ENCODE measurements at regions not wholly inside any gene's neighbourhood (a gene's known extent, or its start where the extent isn't known, plus 50 kb on each side); places are given as distances from the start of the nearest gene placed in this dataset.

GRCh38 chr18:64240316-64240715, 91.4 kb upstream of the LINC00305 start:
- DNase-seq, result no peak
- intact Hi-C loops (cut with micrococcal nuclease), result no loop called here
- POLR2A ChIA-PET (ENCODE audit: partially characterized antibody), result no interaction called here
- Mint-ChIP-seq H3K36me3 (no peaks in the 10 kb centered on the region), H3K27ac (no peak overlapping the region), H3K4me1 (no peaks in the 10 kb centered on the region), H3K27me3 (no peaks in the 10 kb centered on the region), H3K4me3 (no peak overlapping the region), H3K9me3 (peaks cover 0 to 4% (median 0%) of the 10 kb centered on the region in 8 donors)
- CTCF ChIA-PET (ENCODE audit: partially characterized antibody), result no interaction called here
- H3K9me3 ChIP-seq (ENCODE audit: control insufficient read depth in 1 of 2, low read length in 2 of 2), result no peaks in the 10 kb centered on the region
- no peaks in the 10 kb centered on the region for H3K4me1 ChIP-seq (ENCODE audit: insufficient read depth, low read length)
- H3K27ac ChIP-seq (ENCODE audit: low read depth, low read length), result no peak overlapping the region
- no peak overlapping the region for H3K4me3 ChIP-seq (ENCODE audit: low read length in 2 of 2)
- H3K36me3 ChIP-seq (ENCODE audit: insufficient read depth, low read length), result no peaks in the 10 kb centered on the region
- no peaks in the 10 kb centered on the region for H3K27me3 ChIP-seq (ENCODE audit: insufficient read depth, low read length)

GRCh38 chr18:64238076-64238475, 89.2 kb upstream of the LINC00305 start:
- Mint-ChIP-seq H3K4me3 (no peak overlapping the region), H3K4me1 (no peaks in the 10 kb centered on the region), H3K36me3 (no peaks in the 10 kb centered on the region), H3K27me3 (no peaks in the 10 kb centered on the region), H3K9me3 (peaks cover 0 to 2% (median 0%) of the 10 kb centered on the region in 8 donors), H3K27ac (no peak overlapping the region)
- Histone ChIP-seq H3K4me1 (ENCODE audit: insufficient read depth, low read length) (no peaks in the 10 kb centered on the region), H3K36me3 (ENCODE audit: insufficient read depth, low read length) (no peaks in the 10 kb centered on the region), H3K27ac (ENCODE audit: low read depth, low read length) (no peak overlapping the region), H3K4me3 (ENCODE audit: low read length in 2 of 2) (no peak overlapping the region), H3K27me3 (ENCODE audit: insufficient read depth, low read length) (no peaks in the 10 kb centered on the region), H3K9me3 (ENCODE audit: control insufficient read depth in 1 of 2, low read length in 2 of 2) (no peaks in the 10 kb centered on the region)
- ChIA-PET CTCF (ENCODE audit: partially characterized antibody) (no interaction called here), POLR2A (ENCODE audit: partially characterized antibody) (no interaction called here)
- no peak for DNase-seq
- intact Hi-C loops (cut with micrococcal nuclease), result no loop called here

DNA sequence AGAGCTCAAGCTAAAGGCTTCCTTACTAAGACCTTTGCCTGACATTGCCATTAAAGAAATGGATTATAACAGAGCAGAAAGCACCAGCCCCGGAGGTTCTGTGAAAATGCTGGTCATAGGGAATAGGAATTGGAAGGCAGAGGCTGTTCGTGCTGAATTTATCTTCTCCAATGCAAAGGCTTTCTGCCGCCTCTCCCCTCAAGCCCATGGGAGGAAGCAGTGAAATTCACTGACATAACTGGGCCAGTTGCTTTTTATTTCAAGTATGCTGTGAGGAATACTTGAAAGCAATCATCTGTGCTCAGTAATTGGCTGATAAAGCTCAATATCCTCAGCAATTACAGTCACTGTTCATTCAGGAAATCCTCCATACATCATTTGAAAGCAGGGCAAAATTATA, 85.4 kb upstream of the LINC00305 start:
- Mint-ChIP-seq H3K27ac (no peak overlapping the region), H3K4me1 (no peaks in the 10 kb centered on the region), H3K36me3 (no peaks in the 10 kb centered on the region), H3K4me3 (no peak overlapping the region), H3K9me3 (peaks cover 0 to 10% (median 3%) of the 10 kb centered on the region in 8 donors), H3K27me3 (no peaks in the 10 kb centered on the region)
- ChIA-PET CTCF (ENCODE audit: partially characterized antibody) (no interaction called here), POLR2A (ENCODE audit: partially characterized antibody) (no interaction called here)
- no peak for DNase-seq
- H3K4me1 ChIP-seq (ENCODE audit: insufficient read depth, low read length), result no peaks in the 10 kb centered on the region
- H3K27ac ChIP-seq (ENCODE audit: low read depth, low read length), result no peak overlapping the region
- H3K9me3 ChIP-seq (ENCODE audit: control insufficient read depth in 1 of 2, low read length in 2 of 2), result no peaks in the 10 kb centered on the region
- intact Hi-C loops (cut with micrococcal nuclease), result no loop called here
- no peak overlapping the region for H3K4me3 ChIP-seq (ENCODE audit: low read length in 2 of 2)
- H3K27me3 ChIP-seq (ENCODE audit: insufficient read depth, low read length), result no peaks in the 10 kb centered on the region
- no peaks in the 10 kb centered on the region for H3K36me3 ChIP-seq (ENCODE audit: insufficient read depth, low read length)

GRCh38 chr18:64233851-64234250, 85.0 kb upstream of the LINC00305 start:
- H3K36me3 Mint-ChIP-seq, result no peaks in the 10 kb centered on the region
- DNase-seq, result no peak
- H3K36me3 ChIP-seq (ENCODE audit: insufficient read depth, low read length), result no peaks in the 10 kb centered on the region
- no peaks in the 10 kb centered on the region for H3K27me3 ChIP-seq (ENCODE audit: insufficient read depth, low read length)
- H3K27ac Mint-ChIP-seq, result no peak overlapping the region
- no peaks in the 10 kb centered on the region for H3K4me1 Mint-ChIP-seq
- H3K27ac ChIP-seq (ENCODE audit: low read depth, low read length), result no peak overlapping the region
- no peak overlapping the region for H3K4me3 ChIP-seq (ENCODE audit: low read length in 2 of 2)
- ChIA-PET CTCF (ENCODE audit: partially characterized antibody) (no interaction called here), POLR2A (ENCODE audit: partially characterized antibody) (no interaction called here)
- no peak overlapping the region for H3K4me3 Mint-ChIP-seq
- no peaks in the 10 kb centered on the region for H3K27me3 Mint-ChIP-seq
- no peaks in the 10 kb centered on the region for H3K4me1 ChIP-seq (ENCODE audit: insufficient read depth, low read length)
- H3K9me3 Mint-ChIP-seq, result peaks cover 0 to 10% (median 3%) of the 10 kb centered on the region in 8 donors
- intact Hi-C loops (cut with micrococcal nuclease), result no loop called here
- no peaks in the 10 kb centered on the region for H3K9me3 ChIP-seq (ENCODE audit: control insufficient read depth in 1 of 2, low read length in 2 of 2)

- H3K27ac ChIP-seq (ENCODE audit: low read depth, low read length), result no peak overlapping the region
- H3K9me3 ChIP-seq (ENCODE audit: control insufficient read depth in 1 of 2, low read length in 2 of 2), result no peaks in the 10 kb centered on the region
- intact Hi-C loops (cut with micrococcal nuclease), result no loop called here
- H3K27ac Mint-ChIP-seq, result no peak overlapping the region
- H3K27me3 Mint-ChIP-seq, result no peaks in the 10 kb centered on the region
- H3K36me3 Mint-ChIP-seq, result no peaks in the 10 kb centered on the region
- no peaks in the 10 kb centered on the region for H3K27me3 ChIP-seq (ENCODE audit: insufficient read depth, low read length)
- no peaks in the 10 kb centered on the region for H3K4me1 ChIP-seq (ENCODE audit: insufficient read depth, low read length)
- H3K36me3 ChIP-seq (ENCODE audit: insufficient read depth, low read length), result no peaks in the 10 kb centered on the region
- H3K4me3 ChIP-seq (ENCODE audit: low read length in 2 of 2), result no peak overlapping the region
- ChIA-PET CTCF (ENCODE audit: partially characterized antibody) (no interaction called here), POLR2A (ENCODE audit: partially characterized antibody) (no interaction called here)
- no peak for DNase-seq
- H3K4me1 Mint-ChIP-seq, result no peaks in the 10 kb centered on the region
- no peak overlapping the region for H3K4me3 Mint-ChIP-seq
- peaks cover 0 to 2% (median 0%) of the 10 kb centered on the region in 8 donors for H3K9me3 Mint-ChIP-seq
Observed at GRCh38 chr18:64220941-64221340, 72.1 kb upstream of the LINC00305 start.

- Mint-ChIP-seq H3K4me3 (no peak overlapping the region), H3K36me3 (no peaks in the 10 kb centered on the region), H3K27me3 (peaks cover 0 to 1% of the 10 kb centered on the region in 2 donors), H3K9me3 (peaks cover 0 to 3% (median 2%) of the 10 kb centered on the region in 8 donors), H3K27ac (no peak overlapping the region), H3K4me1 (no peaks in the 10 kb centered on the region)
- Histone ChIP-seq H3K27ac (ENCODE audit: low read depth, low read length) (no peak overlapping the region), H3K9me3 (ENCODE audit: control insufficient read depth in 1 of 2, low read length in 2 of 2) (no peaks in the 10 kb centered on the region), H3K27me3 (ENCODE audit: insufficient read depth, low read length) (no peaks in the 10 kb centered on the region), H3K36me3 (ENCODE audit: insufficient read depth, low read length) (no peaks in the 10 kb centered on the region), H3K4me3 (ENCODE audit: low read length in 2 of 2) (no peak overlapping the region), H3K4me1 (ENCODE audit: insufficient read depth, low read length) (no peaks in the 10 kb centered on the region)
- CTCF ChIA-PET (ENCODE audit: partially characterized antibody), result no interaction called here
- POLR2A ChIA-PET (ENCODE audit: partially characterized antibody), result no interaction called here
- no peak for DNase-seq
- intact Hi-C loops (cut with micrococcal nuclease), result no loop called here
Observed at GRCh38 chr18:64219517-64219916, 70.6 kb upstream of the LINC00305 start.

DNA sequence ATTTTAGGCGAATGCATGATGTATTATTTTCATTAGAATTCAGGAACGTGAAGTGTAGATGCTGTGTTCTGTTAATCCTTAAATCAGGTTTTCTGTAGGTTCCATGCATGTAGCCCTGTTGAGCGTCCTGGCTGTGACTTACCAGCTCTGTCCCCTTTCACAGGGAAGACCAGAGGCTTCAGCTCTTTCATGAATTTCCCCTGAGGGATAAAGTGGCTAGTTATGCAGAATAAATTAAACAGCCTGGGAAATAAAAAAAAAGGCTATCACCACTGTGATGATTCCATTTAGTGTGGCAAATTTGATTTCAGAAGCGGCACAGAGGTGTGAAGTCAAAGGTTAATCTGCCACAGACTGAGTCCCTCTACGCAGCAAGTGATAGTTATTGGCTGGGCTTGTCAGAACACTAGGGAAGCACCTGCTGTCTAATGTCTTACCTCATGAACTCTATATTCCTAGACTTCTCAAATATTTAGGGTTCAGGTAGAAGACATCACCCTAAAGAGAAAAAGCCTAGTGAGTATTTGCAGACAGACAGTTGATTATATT, 61.6 kb upstream of the LINC00305 start:
- no peak overlapping the region for H3K27ac Mint-ChIP-seq
- H3K4me1 Mint-ChIP-seq, result peaks cover 11 to 18% (median 14%) of the 10 kb centered on the region in 4 donors
- Histone ChIP-seq H3K4me3 (ENCODE audit: low read length in 2 of 2) (no peak overlapping the region), H3K9me3 (ENCODE audit: control insufficient read depth in 1 of 2, low read length in 2 of 2) (no peaks in the 10 kb centered on the region), H3K4me1 (ENCODE audit: insufficient read depth, low read length) (peaks cover 4% of the 10 kb centered on the region), H3K27ac (ENCODE audit: low read depth, low read length) (no peak overlapping the region), H3K36me3 (ENCODE audit: insufficient read depth, low read length) (no peaks in the 10 kb centered on the region), H3K27me3 (ENCODE audit: insufficient read depth, low read length) (no peaks in the 10 kb centered on the region)
- H3K4me3 Mint-ChIP-seq, result no peak overlapping the region
- H3K36me3 Mint-ChIP-seq, result no peaks in the 10 kb centered on the region
- peaks cover 0 to 1% of the 10 kb centered on the region in 2 donors for H3K27me3 Mint-ChIP-seq
- ChIA-PET CTCF (ENCODE audit: partially characterized antibody) (no interaction called here), POLR2A (ENCODE audit: partially characterized antibody) (no interaction called here)
- intact Hi-C loops (cut with micrococcal nuclease), result no loop called here
- DNase-seq, result no peak
- peaks cover 0 to 5% (median 1%) of the 10 kb centered on the region in 8 donors for H3K9me3 Mint-ChIP-seq

DNA sequence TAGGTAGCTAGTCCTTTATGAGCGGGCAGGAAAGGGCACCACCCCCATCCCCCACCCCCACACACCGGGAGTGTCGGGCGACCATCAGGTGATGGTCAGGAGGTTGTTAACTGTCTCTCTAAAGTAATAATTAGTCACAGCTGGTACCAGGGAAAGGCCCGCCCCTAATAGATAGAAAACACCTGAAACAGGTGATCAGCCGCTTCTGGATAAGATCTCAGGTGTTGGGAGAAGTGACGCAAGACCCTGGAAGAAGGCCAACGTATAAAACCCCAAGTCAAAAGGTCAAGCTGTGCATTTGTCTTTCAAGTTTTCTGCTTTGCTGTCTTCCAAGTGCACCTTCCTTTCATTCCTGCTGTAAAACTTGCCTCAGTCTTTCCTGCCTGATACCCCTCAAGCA, 59.6 kb upstream of the LINC00305 start:
- H3K4me1 Mint-ChIP-seq, result peaks cover 11 to 18% (median 14%) of the 10 kb centered on the region in 4 donors
- H3K27me3 Mint-ChIP-seq, result no peaks in the 10 kb centered on the region
- Histone ChIP-seq H3K27me3 (ENCODE audit: insufficient read depth, low read length) (no peaks in the 10 kb centered on the region), H3K4me3 (ENCODE audit: low read length in 2 of 2) (no peak overlapping the region), H3K9me3 (ENCODE audit: control insufficient read depth in 1 of 2, low read length in 2 of 2) (no peaks in the 10 kb centered on the region), H3K27ac (ENCODE audit: low read depth, low read length) (no peak overlapping the region), H3K36me3 (ENCODE audit: insufficient read depth, low read length) (no peaks in the 10 kb centered on the region), H3K4me1 (ENCODE audit: insufficient read depth, low read length) (peaks cover 4% of the 10 kb centered on the region)
- no peaks in the 10 kb centered on the region for H3K9me3 Mint-ChIP-seq
- no peaks in the 10 kb centered on the region for H3K36me3 Mint-ChIP-seq
- ChIA-PET POLR2A (ENCODE audit: partially characterized antibody) (no interaction called here), CTCF (ENCODE audit: partially characterized antibody) (no interaction called here)
- peak overlapping the region in 5 of 8 donors; percentile 32 to 79 (median 66) for H3K4me3 Mint-ChIP-seq
- peak overlapping the region in 1 of 7 donors; percentile 5 for H3K27ac Mint-ChIP-seq
- no peak for DNase-seq
- intact Hi-C loops (cut with micrococcal nuclease), result no loop called here
